Chondrocyte (in vitro differentiated cells): ENCODE measurements at regions not wholly inside any gene's neighbourhood (a gene's known extent, or its start where the extent isn't known, plus 50 kb on each side); places are given as distances from the start of the nearest gene placed in this dataset.

Source experiments
- DNase-seq: peaks from one replicate; pipeline ENCODE4 v3.0.0; 2021; ENCODE audit warnings: mixed read lengths, low spot score
- H3K27ac Mint-ChIP-seq: one replicate; pipeline ENCODE4 v1.8.0; 2021; ENCODE audit warnings: mild to moderate bottlenecking, moderate library complexity, mixed read lengths; ENCODE audit not compliant: unreplicated experiment
- H3K27me3 Mint-ChIP-seq: 2 replicates; pipeline ENCODE4 v1.8.0; 2021; ENCODE audit warnings: low read depth, mixed read lengths
- H3K36me3 Mint-ChIP-seq: 2 replicates; pipeline ENCODE4 v1.8.0; 2021; ENCODE audit warnings: low read depth, mixed read lengths
- H3K4me1 Mint-ChIP-seq: 2 replicates; pipeline ENCODE4 v1.8.0; 2021; ENCODE audit warnings: low read depth, mild to moderate bottlenecking, mixed read lengths
- H3K4me3 Mint-ChIP-seq: one replicate; pipeline ENCODE4 v1.8.0; 2021; ENCODE audit warnings: mild to moderate bottlenecking, moderate library complexity, mixed read lengths; ENCODE audit not compliant: unreplicated experiment
- H3K9me3 Mint-ChIP-seq: 2 replicates; pipeline ENCODE4 v1.8.0; 2021; ENCODE audit warnings: low read depth, mixed read lengths
- TF ChIP-seq, protein P1 (sequence below): fragments of 200-600 bp; sonication (generic); IDR thresholded peaks from 2 replicates; pipeline ENCODE4 v1.5.0; 2021; ENCODE audit warnings: antibody characterized with exemption, mild to moderate bottlenecking, moderate library complexity

DNA sequence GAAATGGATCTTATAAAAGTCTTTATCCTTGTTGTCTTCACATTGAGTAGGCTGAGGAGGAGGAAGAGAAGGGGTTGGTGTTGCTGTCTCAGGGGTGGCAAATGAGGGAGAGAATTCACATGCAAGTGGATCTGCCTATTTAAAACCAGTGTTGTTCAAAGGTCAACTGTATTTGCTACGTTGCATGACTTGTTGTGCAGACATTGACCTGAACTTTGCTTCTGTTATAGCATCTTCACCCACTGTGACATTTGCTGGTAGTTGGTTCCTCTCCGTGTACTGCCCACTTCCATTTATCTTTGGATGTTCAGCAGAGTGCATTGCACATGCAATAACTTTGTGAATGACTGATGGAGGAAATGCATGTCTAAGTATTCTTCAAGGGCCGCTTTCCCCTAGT is 228.6 kb upstream of the DPP10 start:
- Mint-ChIP-seq H3K27me3 (peaks cover 6% of the 10 kb centered on the region), H3K36me3 (no peaks in the 10 kb centered on the region), H3K4me3 (no peak overlapping the region), H3K27ac (no peak overlapping the region), H3K4me1 (no peaks in the 10 kb centered on the region), H3K9me3 (no peaks in the 10 kb centered on the region)
- TF ChIP-seq, protein P1, sequence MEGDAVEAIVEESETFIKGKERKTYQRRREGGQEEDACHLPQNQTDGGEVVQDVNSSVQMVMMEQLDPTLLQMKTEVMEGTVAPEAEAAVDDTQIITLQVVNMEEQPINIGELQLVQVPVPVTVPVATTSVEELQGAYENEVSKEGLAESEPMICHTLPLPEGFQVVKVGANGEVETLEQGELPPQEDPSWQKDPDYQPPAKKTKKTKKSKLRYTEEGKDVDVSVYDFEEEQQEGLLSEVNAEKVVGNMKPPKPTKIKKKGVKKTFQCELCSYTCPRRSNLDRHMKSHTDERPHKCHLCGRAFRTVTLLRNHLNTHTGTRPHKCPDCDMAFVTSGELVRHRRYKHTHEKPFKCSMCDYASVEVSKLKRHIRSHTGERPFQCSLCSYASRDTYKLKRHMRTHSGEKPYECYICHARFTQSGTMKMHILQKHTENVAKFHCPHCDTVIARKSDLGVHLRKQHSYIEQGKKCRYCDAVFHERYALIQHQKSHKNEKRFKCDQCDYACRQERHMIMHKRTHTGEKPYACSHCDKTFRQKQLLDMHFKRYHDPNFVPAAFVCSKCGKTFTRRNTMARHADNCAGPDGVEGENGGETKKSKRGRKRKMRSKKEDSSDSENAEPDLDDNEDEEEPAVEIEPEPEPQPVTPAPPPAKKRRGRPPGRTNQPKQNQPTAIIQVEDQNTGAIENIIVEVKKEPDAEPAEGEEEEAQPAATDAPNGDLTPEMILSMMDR: no peak
- no peak for DNase-seq

DNA sequence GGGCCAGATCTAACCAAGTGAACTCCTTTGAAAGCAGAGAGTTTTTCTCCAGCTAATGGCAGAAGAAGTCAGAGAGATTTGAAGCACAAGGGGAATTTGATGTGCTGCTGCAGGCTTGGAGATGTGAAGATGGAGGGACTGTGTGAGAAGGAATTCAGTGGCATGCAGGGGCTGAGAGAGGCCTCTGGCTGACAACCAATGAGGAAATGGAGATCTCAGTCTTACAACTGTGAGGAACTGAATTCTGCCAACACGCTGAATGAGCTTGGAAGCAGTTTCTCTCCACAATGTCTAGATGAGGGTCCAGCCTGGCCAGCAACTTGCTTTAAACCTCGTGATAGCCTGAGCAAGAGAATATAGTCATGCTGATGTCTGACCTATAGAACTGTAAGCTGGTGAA is 224.1 kb upstream of the DPP10 start:
- Mint-ChIP-seq H3K36me3 (no peaks in the 10 kb centered on the region), H3K4me3 (no peak overlapping the region), H3K27ac (no peak overlapping the region), H3K27me3 (peaks cover 9% of the 10 kb centered on the region), H3K4me1 (no peaks in the 10 kb centered on the region), H3K9me3 (no peaks in the 10 kb centered on the region)
- DNase-seq: no peak
- TF ChIP-seq, protein P1: no peak

DNA sequence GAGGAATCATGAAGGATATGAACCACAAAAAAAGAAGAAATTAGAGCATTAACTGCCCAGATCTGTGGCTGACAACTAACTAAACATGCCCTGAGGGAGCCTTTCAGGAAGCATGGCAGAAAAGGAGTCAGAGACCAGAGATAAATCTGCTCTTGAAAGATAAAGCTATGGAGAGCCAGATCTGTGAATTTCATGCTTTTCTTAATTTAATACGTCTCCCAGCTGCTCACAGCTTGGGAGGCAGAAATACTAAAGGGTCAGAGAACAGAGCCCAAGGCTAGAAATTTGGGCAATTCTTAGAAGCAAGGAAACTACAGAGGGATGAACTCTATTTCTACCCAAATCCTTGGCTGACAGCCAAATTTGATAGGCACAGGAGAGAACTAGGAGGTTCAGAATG is 223.0 kb upstream of the DPP10 start:
- Mint-ChIP-seq H3K36me3 (no peaks in the 10 kb centered on the region), H3K27ac (no peak overlapping the region), H3K4me1 (no peaks in the 10 kb centered on the region), H3K4me3 (no peak overlapping the region), H3K9me3 (no peaks in the 10 kb centered on the region), H3K27me3 (peaks cover 11% of the 10 kb centered on the region)
- no peak for DNase-seq
- TF ChIP-seq, protein P1: no peak

DNA sequence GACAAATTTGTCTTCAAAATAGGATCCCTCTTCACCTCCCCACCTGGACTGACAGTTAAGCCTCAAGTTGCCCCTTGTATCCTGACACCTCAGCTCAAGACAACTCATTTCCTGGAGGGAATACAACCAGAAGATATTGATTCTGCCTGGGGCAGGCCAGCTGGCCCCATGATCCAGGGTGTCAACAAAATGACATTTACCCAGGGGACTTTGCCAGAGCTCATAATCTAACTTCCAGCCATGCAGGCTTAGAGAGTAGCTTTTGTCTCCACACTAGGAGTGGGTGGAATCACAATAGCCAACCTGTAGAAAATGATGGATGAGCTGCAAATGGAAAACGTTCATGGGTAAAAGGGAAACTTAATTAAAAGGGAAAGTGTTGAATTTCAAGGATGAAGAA is 220.1 kb upstream of the DPP10 start:
- no peak for DNase-seq
- Mint-ChIP-seq H3K9me3 (no peaks in the 10 kb centered on the region), H3K27ac (no peak overlapping the region), H3K27me3 (peaks cover 11% of the 10 kb centered on the region), H3K36me3 (no peaks in the 10 kb centered on the region), H3K4me3 (no peak overlapping the region), H3K4me1 (no peaks in the 10 kb centered on the region)
- TF ChIP-seq, protein P1: no peak

DNA sequence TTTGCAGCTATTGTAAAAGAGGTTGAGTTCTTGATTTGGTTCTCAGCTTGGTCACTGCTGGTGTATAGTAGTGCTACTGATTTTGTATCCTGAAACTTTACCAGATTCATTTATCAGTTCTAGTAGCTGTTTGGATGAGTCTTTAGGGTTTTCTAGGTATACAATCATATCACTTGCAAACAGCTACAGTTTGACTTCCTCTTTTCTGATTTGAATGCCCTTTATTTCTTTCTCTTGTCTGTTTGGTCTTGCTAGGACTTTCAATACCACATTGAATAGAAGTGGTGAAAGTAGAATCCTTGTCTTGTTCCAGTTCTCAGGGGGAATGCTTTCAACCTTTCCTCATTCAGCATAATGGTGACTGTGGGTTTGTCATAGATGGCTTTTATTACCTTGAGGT is 210.5 kb upstream of the DPP10 start:
- Mint-ChIP-seq H3K4me3 (no peak overlapping the region), H3K27me3 (no peaks in the 10 kb centered on the region), H3K36me3 (no peaks in the 10 kb centered on the region), H3K27ac (no peak overlapping the region), H3K4me1 (no peaks in the 10 kb centered on the region), H3K9me3 (peaks cover 18% of the 10 kb centered on the region)
- no peak for DNase-seq
- TF ChIP-seq, protein P1: no peak
